Vagina (tissue), 2 donors: ENCODE measurements at regions not wholly inside any gene's neighbourhood (a gene's known extent, or its start where the extent isn't known, plus 50 kb on each side); places are given as distances from the start of the nearest gene placed in this dataset.

Source experiments
- POLR2A ChIP-seq, 2 donors: fragments of 450-650 bp; IDR thresholded peaks; one replicate each; pipeline ENCODE4 v1.6.1; 2017; ENCODE audit warnings: antibody characterized with exemption in 2 of 2, mild to moderate bottlenecking in 2 of 2, moderate library complexity in 2 of 2
- POLR2AphosphoS5 ChIP-seq, 2 donors: sonication (generic); formaldehyde crosslinking; IDR thresholded peaks; one replicate each; pipeline ENCODE4 v1.9.0; 2017; ENCODE audit warnings: antibody characterized with exemption in 2 of 2, mild to moderate bottlenecking in 2 of 2, low read depth in 1 of 2; ENCODE audit not compliant: insufficient read depth in 1 of 2
- TF ChIP-seq, protein P1 (sequence below), 3 experiments: fragments of 450-650 bp in 2 of 3; fragments of 200-600 bp in 1 of 3; sonication (generic) in 1 of 3; IDR thresholded peaks; one replicate each; pipeline ENCODE4 v1.5.1; 2017 to 2019; ENCODE audit warnings: antibody characterized with exemption in 3 of 3, mild to moderate bottlenecking in 2 of 3, moderate library complexity in 2 of 3

DNA sequence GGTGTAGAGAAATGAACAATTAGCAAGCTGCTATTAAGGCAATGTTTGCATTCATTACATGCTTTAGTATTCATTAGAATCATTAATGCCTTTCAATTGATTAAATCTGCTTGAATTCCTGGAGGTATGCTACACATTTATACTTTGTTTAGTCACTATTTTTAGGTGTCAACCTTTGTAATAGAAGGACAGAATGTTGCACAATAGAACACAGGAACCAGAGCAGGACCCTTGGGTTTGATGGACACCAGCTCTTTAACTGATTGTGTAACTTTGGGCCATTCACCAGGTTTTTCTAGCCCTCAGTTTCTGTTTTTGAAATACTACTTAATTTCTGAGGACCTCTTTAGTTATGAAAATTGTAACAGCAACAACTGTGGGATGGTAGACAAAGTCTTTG is 317.6 kb upstream of the UMPS start:
- TF ChIP-seq, protein P1, sequence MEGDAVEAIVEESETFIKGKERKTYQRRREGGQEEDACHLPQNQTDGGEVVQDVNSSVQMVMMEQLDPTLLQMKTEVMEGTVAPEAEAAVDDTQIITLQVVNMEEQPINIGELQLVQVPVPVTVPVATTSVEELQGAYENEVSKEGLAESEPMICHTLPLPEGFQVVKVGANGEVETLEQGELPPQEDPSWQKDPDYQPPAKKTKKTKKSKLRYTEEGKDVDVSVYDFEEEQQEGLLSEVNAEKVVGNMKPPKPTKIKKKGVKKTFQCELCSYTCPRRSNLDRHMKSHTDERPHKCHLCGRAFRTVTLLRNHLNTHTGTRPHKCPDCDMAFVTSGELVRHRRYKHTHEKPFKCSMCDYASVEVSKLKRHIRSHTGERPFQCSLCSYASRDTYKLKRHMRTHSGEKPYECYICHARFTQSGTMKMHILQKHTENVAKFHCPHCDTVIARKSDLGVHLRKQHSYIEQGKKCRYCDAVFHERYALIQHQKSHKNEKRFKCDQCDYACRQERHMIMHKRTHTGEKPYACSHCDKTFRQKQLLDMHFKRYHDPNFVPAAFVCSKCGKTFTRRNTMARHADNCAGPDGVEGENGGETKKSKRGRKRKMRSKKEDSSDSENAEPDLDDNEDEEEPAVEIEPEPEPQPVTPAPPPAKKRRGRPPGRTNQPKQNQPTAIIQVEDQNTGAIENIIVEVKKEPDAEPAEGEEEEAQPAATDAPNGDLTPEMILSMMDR (IDR thresholded peaks at IDR 0.05), result no peak
- TF ChIP-seq POLR2A (IDR thresholded peaks at IDR 0.05) (no peak), POLR2AphosphoS5 (IDR thresholded peaks at IDR 0.05; ENCODE audit: insufficient read depth in 1 of 2, low read depth in 1 of 2) (no peak)
